IMR-90 (cell line): ENCODE measurements at regions not wholly inside any gene's neighbourhood (a gene's known extent, or its start where the extent isn't known, plus 50 kb on each side); places are given as distances from the start of the nearest gene placed in this dataset.

Experiments used
- FOS ChIP-seq: fragments of 150-350 bp; IDR thresholded peaks from 2 replicates; pipeline ENCODE4 v1.6.1; 2016; ENCODE audit warnings: low read depth, low read length
- POLR2A ChIP-seq: IDR thresholded peaks from 2 replicates; pipeline ENCODE4 v1.6.1; 2012; ENCODE audit warnings: mild to moderate bottlenecking, low read depth, low read length

DNA sequence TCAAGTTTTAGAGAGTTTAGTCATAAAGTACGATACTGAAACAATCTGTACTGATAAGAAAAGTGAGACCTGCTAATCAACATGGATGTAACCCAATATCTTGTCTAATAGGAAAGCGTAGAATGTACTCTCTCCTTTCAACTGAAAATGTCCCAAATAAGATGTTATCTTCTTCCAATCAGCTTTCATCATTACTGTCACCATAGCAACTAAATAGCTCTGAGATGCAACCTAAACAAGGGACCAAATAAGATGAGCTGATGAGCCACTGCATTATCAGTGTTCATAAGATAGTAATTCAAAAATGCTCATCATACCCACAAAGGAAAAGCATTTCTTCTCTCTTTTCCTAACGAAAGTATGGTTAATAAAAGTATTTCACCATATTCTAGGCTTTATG, 1108.3 kb upstream of the MAP3K7 start:
- no peak for TF ChIP-seq FOS
- no peak for TF ChIP-seq POLR2A
